RWPE2 (cell line): ENCODE measurements at regions not wholly inside any gene's neighbourhood (a gene's known extent, or its start where the extent isn't known, plus 50 kb on each side); places are given as distances from the start of the nearest gene placed in this dataset.
"Not testable (repeated sequence)": the region's sequence is repeated elsewhere in the genome, so short reads cannot be mapped to it uniquely, and the experiment has no call there.

Experiments
- ATAC-seq: fragments of 200-7000 bp; cut with Tn5 transposase; 3 replicates; pipeline ENCODE4 v1.9.1; 2021; ENCODE audit warnings: low read depth
- DNase-seq: peaks from one replicate; pipeline ENCODE4 v3.0.0-alpha.2; 2020; ENCODE audit warnings: low spot score
- H3K27ac ChIP-seq: fragments of 450-650 bp; 2 replicates; pipeline ENCODE4 v1.5.1; 2017; ENCODE audit warnings: mild to moderate bottlenecking; ENCODE audit not compliant: poor library complexity, severe bottlenecking
- H3K27me3 ChIP-seq: fragments of 250-450 bp; sonication (Bioruptor Pico); 2 replicates; pipeline ENCODE4 v1.5.1; 2021; ENCODE audit warnings: mild to moderate bottlenecking, moderate library complexity; ENCODE audit not compliant: insufficient read depth, poor library complexity, severe bottlenecking
- H3K36me3 ChIP-seq: fragments of 250-450 bp; sonication (Bioruptor Pico); 2 replicates; pipeline ENCODE4 v1.5.1; 2020; ENCODE audit warnings: low read depth, mild to moderate bottlenecking, moderate library complexity
- H3K4me1 ChIP-seq: fragments of 250-450 bp; sonication (Bioruptor Pico); 2 replicates; pipeline ENCODE4 v1.5.1; 2021; ENCODE audit warnings: mild to moderate bottlenecking, moderate library complexity; ENCODE audit not compliant: insufficient read depth, poor library complexity, severe bottlenecking
- H3K4me3 ChIP-seq: fragments of 250-450 bp; sonication (Bioruptor Pico); 2 replicates; pipeline ENCODE4 v1.5.1; 2021; ENCODE audit warnings: mild to moderate bottlenecking, moderate library complexity; ENCODE audit not compliant: severe bottlenecking
- H3K9me3 ChIP-seq: fragments of 250-450 bp; sonication (Bioruptor Pico); 2 replicates; pipeline ENCODE4 v1.5.1; 2021; ENCODE audit warnings: mild to moderate bottlenecking, moderate library complexity; ENCODE audit not compliant: severe bottlenecking
- TF ChIP-seq, protein P1 (sequence below): fragments of 450-650 bp; IDR thresholded peaks from one replicate; pipeline ENCODE4 v1.5.1; 2017; ENCODE audit warnings: mild to moderate bottlenecking, moderate library complexity; ENCODE audit not compliant: poor library complexity, severe bottlenecking

DNA sequence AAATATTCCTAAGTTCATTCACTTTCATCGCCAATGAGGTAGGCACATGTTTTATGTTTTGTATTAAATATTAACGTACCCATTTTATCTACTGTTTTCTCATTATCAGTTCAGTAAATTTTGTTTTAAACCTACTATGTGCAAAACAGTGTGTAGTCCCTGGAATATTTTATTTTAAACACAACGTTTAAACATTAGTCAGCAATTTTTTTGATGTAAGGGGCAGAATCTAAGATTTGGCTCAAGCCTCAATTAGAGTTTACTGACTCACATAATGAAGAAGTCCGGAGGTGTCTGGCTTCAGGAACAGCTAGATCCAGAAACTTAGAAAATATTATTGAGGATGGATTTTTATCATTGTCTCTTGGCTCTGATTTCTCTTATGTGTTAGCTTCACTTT, 267.5 kb downstream of the C12orf75 start:
- H3K9me3 ChIP-seq, result no peaks in the 10 kb centered on the region
- H3K4me1 ChIP-seq, result no peaks in the 10 kb centered on the region
- no peak overlapping the region for H3K4me3 ChIP-seq
- H3K27ac ChIP-seq, result no peak overlapping the region
- H3K36me3 ChIP-seq, result no peaks in the 10 kb centered on the region
- TF ChIP-seq, protein P1, sequence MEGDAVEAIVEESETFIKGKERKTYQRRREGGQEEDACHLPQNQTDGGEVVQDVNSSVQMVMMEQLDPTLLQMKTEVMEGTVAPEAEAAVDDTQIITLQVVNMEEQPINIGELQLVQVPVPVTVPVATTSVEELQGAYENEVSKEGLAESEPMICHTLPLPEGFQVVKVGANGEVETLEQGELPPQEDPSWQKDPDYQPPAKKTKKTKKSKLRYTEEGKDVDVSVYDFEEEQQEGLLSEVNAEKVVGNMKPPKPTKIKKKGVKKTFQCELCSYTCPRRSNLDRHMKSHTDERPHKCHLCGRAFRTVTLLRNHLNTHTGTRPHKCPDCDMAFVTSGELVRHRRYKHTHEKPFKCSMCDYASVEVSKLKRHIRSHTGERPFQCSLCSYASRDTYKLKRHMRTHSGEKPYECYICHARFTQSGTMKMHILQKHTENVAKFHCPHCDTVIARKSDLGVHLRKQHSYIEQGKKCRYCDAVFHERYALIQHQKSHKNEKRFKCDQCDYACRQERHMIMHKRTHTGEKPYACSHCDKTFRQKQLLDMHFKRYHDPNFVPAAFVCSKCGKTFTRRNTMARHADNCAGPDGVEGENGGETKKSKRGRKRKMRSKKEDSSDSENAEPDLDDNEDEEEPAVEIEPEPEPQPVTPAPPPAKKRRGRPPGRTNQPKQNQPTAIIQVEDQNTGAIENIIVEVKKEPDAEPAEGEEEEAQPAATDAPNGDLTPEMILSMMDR, result no peak
- ATAC-seq (no peak), DNase-seq (no peak)
- H3K27me3 ChIP-seq, result no peaks in the 10 kb centered on the region

DNA sequence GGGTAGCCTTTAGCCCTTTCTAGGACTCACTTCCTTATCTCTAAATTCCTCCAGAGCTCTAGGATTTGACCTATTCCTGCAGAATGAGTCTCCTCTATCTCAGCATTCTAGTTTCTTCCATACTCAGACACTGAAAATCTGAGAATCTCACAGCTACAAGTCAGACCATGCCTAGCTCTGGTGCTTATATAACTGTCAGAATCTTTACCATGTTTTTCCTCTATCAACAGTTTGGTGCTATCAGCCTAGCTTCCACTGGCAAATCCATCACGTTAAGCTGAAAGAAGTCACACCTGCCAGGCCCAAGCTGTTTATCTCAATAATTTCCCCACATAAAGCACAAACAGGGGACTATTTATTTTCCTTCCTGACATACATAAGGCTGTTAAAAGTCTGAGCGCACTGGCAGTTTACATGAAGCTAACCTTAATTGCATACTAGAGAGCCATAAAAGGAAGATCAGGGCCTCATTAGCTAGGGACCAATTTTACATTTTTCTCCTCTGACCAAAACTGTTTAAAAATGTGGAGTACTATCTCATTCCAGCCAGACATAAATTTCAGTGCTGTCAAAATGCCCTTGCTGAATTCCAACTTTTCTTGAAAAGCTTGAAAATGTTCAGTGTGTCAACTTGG, 270.5 kb downstream of the C12orf75 start:
- H3K36me3 ChIP-seq, result no peaks in the 10 kb centered on the region
- H3K27ac ChIP-seq, result no peak overlapping the region
- no peaks in the 10 kb centered on the region for H3K9me3 ChIP-seq
- H3K27me3 ChIP-seq, result no peaks in the 10 kb centered on the region
- H3K4me3 ChIP-seq, result no peak overlapping the region
- no peak for ATAC-seq
- TF ChIP-seq, protein P1, result no peak
- no peaks in the 10 kb centered on the region for H3K4me1 ChIP-seq
- no peak for DNase-seq

DNA sequence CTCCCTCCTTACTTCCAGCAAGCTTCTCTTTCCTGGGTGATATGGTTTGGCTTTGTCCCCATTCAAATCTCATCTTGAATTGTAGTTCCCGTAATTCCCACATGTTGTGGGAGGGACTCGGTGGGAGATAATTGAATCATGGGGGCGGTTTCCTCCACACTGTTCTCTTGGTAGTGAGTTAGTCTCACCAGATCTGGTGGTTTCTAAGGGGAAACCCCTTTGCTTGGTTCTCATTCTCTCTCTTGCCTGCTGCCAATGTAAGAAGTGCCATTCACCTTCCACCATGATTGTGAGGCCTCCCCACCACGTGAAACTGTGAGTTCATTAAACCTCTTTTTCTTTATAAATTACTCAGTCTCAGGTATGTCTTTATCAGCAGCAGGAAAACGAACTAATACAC, 271.8 kb downstream of the C12orf75 start:
- not testable (repeated sequence) for H3K27me3 ChIP-seq, H3K27ac ChIP-seq, H3K4me1 ChIP-seq, H3K4me3 ChIP-seq, H3K9me3 ChIP-seq, H3K36me3 ChIP-seq, DNase-seq, ATAC-seq

DNA sequence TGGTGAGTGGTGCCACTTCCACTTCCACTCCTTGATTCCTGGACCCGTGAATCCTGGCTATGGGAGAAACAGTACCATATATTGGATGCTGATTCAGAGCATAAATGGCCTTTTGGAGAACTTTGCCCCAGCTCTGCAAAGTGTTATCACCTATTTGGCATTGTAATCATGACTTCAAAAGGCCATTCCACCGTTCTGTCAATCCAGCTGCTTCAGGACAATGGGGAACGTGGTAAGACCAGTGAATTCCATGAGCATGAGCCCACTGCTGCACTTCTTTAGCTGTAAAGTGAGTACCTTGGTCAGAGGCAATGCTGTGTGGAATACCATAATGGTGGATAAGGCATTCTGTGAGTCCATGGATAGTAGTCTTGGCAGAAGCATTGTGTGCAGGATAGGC, 273.8 kb downstream of the C12orf75 start:
- not testable (repeated sequence) for H3K4me1 ChIP-seq, H3K27me3 ChIP-seq, H3K4me3 ChIP-seq, H3K36me3 ChIP-seq, DNase-seq, ATAC-seq, H3K27ac ChIP-seq, H3K9me3 ChIP-seq

DNA sequence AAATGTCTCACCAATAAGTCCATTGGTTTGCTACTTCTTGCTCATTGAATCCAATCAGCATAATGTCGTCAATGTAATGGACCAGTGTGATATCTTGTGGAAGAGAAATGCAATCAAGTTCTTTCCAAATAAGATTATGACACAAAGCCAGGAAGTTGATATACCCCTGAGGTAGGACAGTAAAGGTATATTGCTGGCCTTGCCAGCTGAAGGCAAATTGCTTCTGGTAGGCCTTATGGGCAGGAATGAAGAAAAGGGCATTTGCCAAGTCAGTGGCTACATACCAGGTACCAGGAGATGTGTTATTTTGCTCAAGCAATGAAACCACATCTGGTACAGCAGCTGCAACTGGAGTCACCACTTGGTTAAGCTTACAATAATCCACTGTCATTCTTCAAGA, 276.1 kb downstream of the C12orf75 start:
- H3K4me3 ChIP-seq, DNase-seq, H3K4me1 ChIP-seq, H3K27ac ChIP-seq, H3K9me3 ChIP-seq, ATAC-seq, H3K27me3 ChIP-seq, H3K36me3 ChIP-seq: not testable (repeated sequence)

DNA sequence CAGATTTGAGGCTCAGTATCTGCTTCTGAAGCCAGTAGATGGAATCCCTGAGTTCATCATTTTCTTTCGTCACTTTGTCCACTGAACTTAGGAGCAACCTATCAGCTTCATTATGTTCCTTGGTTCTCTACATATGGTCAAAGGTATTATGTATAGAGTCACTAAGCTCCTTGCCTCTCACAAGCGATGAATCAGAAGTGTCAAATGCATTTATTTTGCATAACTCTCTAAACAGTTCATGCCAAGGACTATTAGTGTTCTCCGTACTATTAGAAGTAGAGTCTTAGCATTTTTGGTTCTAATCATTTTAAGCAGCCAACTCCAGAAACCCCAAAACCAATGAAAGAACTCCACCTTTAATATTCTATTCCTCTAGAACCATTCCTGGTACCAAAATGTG, 278.5 kb downstream of the C12orf75 start:
- H3K27me3 ChIP-seq, H3K9me3 ChIP-seq, H3K36me3 ChIP-seq, DNase-seq, H3K4me3 ChIP-seq, ATAC-seq, H3K27ac ChIP-seq, H3K4me1 ChIP-seq: not testable (repeated sequence)

DNA sequence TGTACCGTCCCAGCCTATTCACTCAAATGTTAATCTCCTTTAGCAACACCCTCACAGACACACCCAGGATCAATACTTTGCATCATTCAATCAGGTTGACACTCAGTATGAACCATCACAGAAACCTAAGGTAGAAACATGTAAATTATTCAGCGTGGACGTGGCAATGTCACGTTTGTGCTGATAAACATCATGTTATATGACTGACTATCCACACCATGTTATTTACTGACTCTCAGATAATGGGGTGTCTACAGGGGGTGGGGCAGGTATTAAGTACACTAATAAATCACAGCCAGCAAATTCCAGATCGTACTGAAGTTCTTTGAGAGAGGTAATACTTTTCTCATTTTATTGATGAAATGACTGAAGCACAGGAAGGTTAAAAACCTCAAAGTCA, 280.0 kb downstream of the C12orf75 start:
- Histone ChIP-seq H3K4me3 (no peak overlapping the region), H3K27me3 (no peaks in the 10 kb centered on the region), H3K27ac (no peak overlapping the region), H3K4me1 (no peaks in the 10 kb centered on the region), H3K36me3 (no peaks in the 10 kb centered on the region), H3K9me3 (no peaks in the 10 kb centered on the region)
- DNase-seq (no peak), ATAC-seq (no peak)
- TF ChIP-seq, protein P1, result no peak
